Mucosa of stomach (tissue), 1 donor: ENCODE measurements at regions not wholly inside any gene's neighbourhood (a gene's known extent, or its start where the extent isn't known, plus 50 kb on each side); places are given as distances from the start of the nearest gene placed in this dataset.

ENCODE experiments used
- H3K27me3 ChIP-seq: one replicate; pipeline ENCODE4 v1.7.0; 2013; ENCODE audit warnings: mild to moderate bottlenecking, low read length; ENCODE audit not compliant: control insufficient read depth, insufficient read depth
- H3K36me3 ChIP-seq: one replicate; pipeline ENCODE4 v1.7.0; 2013; ENCODE audit warnings: low read length; ENCODE audit not compliant: control insufficient read depth, insufficient read depth
- H3K4me1 ChIP-seq: one replicate; pipeline ENCODE4 v1.7.0; 2013; ENCODE audit warnings: mild to moderate bottlenecking, low read length; ENCODE audit not compliant: control insufficient read depth, insufficient read depth
- H3K4me3 ChIP-seq: one replicate; pipeline ENCODE4 v1.7.0; 2013; ENCODE audit warnings: low read length
- H3K9ac ChIP-seq: one replicate; pipeline ENCODE4 v1.7.0; 2013; ENCODE audit warnings: mild to moderate bottlenecking, low read length, moderate library complexity
- H3K9me3 ChIP-seq: one replicate; pipeline ENCODE4 v1.7.0; 2013; ENCODE audit warnings: mild to moderate bottlenecking, low read length, moderate library complexity; ENCODE audit not compliant: control insufficient read depth
- donor health status: Pancreatic carcinoma.

DNA sequence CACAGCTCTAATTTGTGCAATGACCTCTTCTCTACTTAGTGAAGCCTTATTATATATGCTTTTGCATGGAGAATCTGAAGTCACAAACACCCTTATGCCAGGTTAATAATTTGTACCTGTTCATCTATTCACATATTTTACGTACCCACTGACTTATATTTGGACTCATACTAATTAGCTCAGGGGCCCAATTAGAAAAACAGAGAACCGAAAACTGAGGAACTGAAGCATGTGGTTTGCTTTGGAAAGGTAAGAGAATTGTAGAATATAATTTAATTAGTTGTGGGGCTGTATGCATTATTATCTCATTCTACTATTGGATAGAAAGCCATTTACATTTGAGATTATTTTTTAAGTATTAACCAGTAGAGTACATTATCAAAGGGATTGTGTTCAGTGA is 805.9 kb upstream of the CITED2 start:
- H3K27me3 ChIP-seq = no peaks in the 10 kb centered on the region
- H3K4me3 ChIP-seq = no peak overlapping the region
- H3K9me3 ChIP-seq = no peaks in the 10 kb centered on the region
- no peaks in the 10 kb centered on the region for H3K36me3 ChIP-seq
- no peaks in the 10 kb centered on the region for H3K4me1 ChIP-seq
- no peak overlapping the region for H3K9ac ChIP-seq

DNA sequence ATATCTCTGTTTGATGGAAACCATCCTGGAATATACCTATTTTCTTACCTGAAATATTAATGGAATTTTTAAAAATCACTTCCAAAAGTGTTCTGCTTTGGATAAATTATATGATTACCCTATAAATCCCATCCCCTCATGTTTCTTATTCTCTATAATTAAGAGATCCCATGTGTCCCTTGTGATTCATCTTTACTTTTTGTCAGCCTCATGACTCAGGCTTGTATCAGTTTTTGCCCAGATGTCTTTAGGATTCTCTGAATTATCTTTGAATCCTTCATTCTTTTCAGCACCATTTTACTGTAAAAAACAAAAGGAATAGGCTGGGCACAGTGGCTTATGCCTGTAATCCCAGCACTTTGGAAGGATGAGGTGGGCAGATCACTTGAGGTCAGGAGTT is 804.5 kb upstream of the CITED2 start:
- no peaks in the 10 kb centered on the region for H3K9me3 ChIP-seq
- H3K36me3 ChIP-seq = no peaks in the 10 kb centered on the region
- no peak overlapping the region for H3K4me3 ChIP-seq
- H3K27me3 ChIP-seq = no peaks in the 10 kb centered on the region
- H3K4me1 ChIP-seq = no peaks in the 10 kb centered on the region
- no peak overlapping the region for H3K9ac ChIP-seq

DNA sequence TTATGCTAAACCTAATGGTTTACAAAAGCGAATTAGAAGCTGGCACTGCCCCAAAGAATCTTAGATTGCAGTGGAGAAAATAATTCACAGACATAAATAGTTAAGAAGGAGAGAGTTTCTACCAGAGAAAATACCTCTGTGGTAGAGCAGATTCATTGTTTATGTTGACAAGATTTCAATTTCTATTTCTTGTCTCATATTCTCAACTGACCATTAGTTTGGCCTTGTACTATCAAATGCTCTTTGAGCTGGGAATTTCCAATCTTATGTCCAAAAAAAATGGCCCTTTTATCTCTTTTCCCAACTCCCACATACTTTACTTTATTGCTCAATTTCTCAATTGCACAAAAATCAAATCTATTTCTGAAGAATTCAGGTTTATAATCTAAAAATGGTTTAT is 804.1 kb upstream of the CITED2 start:
- Histone ChIP-seq H3K36me3 (no peaks in the 10 kb centered on the region), H3K27me3 (no peaks in the 10 kb centered on the region), H3K4me1 (no peaks in the 10 kb centered on the region)

DNA sequence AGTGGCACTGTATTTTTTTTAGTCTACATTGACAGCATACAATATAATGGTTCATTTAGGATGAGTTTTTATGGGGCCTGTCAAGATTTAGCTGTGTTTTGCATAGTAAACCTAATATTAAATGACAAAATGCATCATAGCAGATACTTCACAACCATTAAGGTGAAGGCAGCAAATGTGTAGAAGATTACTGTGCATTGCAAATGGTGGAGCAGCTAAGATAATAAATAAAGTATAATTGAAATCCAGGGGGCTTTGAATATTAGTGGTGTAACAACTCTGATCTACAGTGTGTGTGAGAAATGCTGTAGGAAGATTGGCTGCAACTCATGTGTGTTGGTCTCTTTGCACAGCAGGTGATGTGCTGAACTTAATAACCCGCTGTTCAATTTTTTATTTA is 801.9 kb upstream of the CITED2 start:
- H3K4me3 ChIP-seq = no peak overlapping the region
- H3K27me3 ChIP-seq = no peaks in the 10 kb centered on the region
- no peaks in the 10 kb centered on the region for H3K4me1 ChIP-seq
- H3K36me3 ChIP-seq = no peaks in the 10 kb centered on the region
- H3K9me3 ChIP-seq = no peaks in the 10 kb centered on the region
- H3K9ac ChIP-seq = no peak overlapping the region

More for the DNA sequence above, 804.1 kb upstream of the CITED2 start:
- no peak overlapping the region for H3K9ac ChIP-seq
- H3K4me3 ChIP-seq = no peak overlapping the region
- no peaks in the 10 kb centered on the region for H3K9me3 ChIP-seq

DNA sequence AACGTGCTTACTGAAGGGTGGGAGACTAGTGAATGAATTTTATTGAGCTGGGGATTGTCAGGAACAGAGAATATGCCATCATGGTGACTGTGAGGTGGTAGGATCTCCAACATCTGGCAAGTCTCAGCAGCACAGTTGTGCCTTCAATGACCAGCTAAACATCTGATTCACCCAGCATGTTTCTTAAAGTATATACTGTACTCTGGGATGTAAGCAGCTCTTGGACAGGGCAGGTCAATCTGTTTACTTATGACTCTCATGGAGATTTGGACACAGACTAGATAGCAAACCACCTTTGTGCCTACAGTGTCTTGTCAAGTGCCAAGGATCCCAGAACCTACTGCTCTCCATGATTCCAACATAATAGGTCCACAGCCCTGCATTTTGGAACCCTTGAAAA is 801.0 kb upstream of the CITED2 start:
- no peak overlapping the region for H3K9ac ChIP-seq
- H3K9me3 ChIP-seq = no peaks in the 10 kb centered on the region
- no peaks in the 10 kb centered on the region for H3K36me3 ChIP-seq
- H3K4me1 ChIP-seq = no peaks in the 10 kb centered on the region
- H3K27me3 ChIP-seq = no peaks in the 10 kb centered on the region
- no peak overlapping the region for H3K4me3 ChIP-seq

DNA sequence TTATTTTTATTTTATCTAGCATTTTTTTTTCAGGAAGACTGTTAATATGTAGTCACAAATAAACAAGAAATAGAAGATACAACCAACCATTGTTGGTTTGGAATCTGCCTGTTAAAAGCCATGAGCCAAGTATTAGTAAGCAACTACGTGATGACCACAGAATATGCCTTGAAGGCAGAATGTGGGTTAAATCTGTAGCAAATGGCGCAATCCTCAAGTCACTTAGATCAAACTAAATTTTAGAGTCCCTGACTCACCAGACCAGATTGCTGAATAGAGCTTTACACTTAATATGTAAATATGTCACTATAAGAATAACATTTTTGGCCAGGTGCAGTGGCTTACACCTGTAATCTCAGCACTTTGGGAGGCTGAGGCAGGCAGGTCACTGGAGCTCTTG is 800.1 kb upstream of the CITED2 start:
- Histone ChIP-seq H3K27me3 (no peaks in the 10 kb centered on the region), H3K9me3 (no peaks in the 10 kb centered on the region), H3K4me1 (no peaks in the 10 kb centered on the region), H3K4me3 (no peak overlapping the region), H3K9ac (no peak overlapping the region), H3K36me3 (no peaks in the 10 kb centered on the region)

DNA sequence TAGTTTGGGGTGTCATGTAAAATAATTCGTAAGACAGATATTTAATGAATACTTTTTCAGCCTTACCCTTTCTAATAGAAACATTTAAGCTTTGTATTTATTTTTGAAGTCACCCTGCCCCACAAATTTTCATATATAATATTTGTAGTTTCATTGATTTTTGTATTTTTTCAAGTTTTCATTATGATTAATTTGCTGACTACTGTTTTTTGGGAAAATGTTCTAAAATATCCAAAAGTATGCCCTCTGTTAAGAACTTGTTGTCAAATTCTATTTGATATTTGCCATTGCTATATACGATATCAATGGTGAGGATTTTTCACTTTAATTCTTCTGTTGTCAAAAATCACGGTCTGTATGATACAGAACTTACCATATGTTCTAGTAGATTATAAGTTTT is 793.9 kb upstream of the CITED2 start:
- Histone ChIP-seq H3K4me3 (no peak overlapping the region), H3K9ac (no peak overlapping the region), H3K36me3 (no peaks in the 10 kb centered on the region), H3K4me1 (no peaks in the 10 kb centered on the region), H3K27me3 (no peaks in the 10 kb centered on the region), H3K9me3 (no peaks in the 10 kb centered on the region)

DNA sequence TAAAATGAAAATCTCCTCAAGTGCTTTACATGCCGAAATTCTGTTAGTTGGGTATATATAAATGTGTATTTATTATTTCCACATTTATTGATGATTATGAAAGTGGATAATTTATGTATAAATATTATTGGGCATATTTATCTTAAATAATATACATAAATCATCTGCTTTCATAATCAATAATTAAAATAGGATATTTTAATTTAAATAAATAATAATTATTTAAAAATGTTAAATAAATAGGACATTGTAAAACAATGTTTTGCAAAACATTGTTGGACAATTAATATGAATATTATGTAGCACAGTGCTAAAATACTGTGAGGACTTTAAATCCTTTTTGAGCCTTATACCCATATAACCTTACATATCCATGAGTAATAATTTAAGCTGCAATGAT is 786.5 kb upstream of the CITED2 start:
- H3K27me3 ChIP-seq = no peaks in the 10 kb centered on the region
- H3K36me3 ChIP-seq = no peaks in the 10 kb centered on the region
- no peaks in the 10 kb centered on the region for H3K9me3 ChIP-seq
- no peak overlapping the region for H3K9ac ChIP-seq
- no peaks in the 10 kb centered on the region for H3K4me1 ChIP-seq
- no peak overlapping the region for H3K4me3 ChIP-seq

DNA sequence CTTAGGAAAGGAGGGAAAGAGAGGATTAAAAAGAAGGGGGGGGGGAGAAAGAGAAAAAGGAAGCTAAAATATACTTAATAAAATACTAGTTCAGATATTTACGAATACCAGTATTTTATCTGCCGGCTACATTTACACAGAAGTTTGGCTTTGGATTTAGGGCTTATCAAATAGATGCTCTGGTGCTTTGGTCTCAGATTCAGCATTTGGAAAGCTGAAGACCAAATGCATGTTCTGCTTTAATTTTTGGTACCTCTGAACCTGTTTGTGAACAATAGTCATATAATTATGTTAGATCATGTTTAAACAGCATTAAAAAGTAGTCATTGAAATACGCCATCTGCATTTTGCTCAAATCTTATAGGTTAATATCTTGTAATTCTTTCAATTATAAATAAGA is 786.0 kb upstream of the CITED2 start:
- no peak overlapping the region for H3K9ac ChIP-seq
- H3K4me3 ChIP-seq = no peak overlapping the region
- H3K9me3 ChIP-seq = no peaks in the 10 kb centered on the region
- H3K36me3 ChIP-seq = no peaks in the 10 kb centered on the region
- no peaks in the 10 kb centered on the region for H3K4me1 ChIP-seq
- no peaks in the 10 kb centered on the region for H3K27me3 ChIP-seq

DNA sequence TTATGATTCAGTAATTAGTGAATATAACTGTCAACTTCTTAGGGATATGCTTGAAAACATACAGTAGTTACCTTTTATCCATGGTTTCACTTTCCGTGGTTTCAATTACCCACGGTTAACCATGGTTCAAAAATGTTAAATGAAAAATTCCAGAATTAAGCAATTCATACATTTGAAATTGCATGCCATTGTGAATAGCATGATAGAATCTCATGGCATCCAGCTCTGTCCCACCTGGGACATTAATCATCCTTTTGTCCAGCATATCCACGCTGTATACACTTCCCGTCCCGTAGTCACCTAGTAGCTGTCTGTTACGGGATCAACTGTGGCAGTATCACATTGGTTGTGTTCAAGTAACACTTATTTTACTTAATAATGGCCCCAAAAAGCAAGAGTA is 781.7 kb upstream of the CITED2 start:
- Histone ChIP-seq H3K9me3 (no peaks in the 10 kb centered on the region), H3K4me3 (no peak overlapping the region), H3K9ac (no peak overlapping the region), H3K27me3 (no peaks in the 10 kb centered on the region), H3K4me1 (no peaks in the 10 kb centered on the region), H3K36me3 (no peaks in the 10 kb centered on the region)

DNA sequence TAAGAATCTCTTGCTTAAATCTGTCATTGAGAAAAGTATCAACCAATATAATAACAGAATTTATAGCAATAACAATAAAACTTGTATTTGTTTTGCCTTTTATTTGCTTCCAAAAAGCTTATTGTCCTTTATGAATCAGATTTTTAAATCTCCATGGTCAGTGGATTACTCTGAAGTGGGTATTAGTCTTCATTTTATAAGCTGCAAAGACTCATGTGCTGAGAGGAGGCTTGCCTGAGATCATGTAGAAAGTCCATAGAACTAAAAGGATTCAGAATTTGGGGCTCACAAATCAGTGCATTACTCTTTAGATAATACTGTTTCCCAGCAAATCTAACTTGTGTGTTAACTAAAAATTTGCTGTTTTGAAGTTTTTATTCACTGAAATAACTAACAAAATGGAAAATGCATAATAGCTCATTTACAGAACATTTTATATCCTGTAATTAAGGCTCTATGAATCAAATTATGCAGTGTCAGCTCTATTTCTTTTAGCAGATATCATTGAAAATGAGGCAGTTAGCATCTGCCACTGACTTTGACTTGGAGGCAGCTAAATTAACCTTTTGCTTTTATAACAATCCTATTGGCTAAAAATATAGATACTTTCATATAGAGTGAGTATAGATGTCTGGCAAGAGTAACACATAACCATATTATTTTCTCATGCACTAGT is 781.1 kb upstream of the CITED2 start:
- H3K36me3 ChIP-seq = no peaks in the 10 kb centered on the region
- no peaks in the 10 kb centered on the region for H3K9me3 ChIP-seq
- no peak overlapping the region for H3K4me3 ChIP-seq

DNA sequence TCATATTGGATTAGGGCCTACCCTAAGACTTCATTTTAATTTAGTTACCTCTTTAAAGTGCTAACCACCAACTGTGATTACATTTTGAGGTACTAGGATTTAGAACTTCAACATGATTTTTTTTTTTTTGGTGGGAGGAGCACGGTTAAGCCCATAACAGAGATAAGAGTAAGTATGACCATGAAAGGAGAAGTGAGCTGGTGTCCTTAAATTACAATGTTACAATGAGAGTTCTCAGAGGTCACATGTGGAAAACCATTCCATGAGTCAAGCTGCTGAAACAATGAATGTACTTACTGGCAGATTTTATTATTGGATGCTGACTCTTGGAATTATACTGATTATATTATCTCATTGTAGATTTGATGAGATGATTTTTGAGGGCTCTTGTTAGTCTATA is 779.3 kb upstream of the CITED2 start:
- H3K9ac ChIP-seq = no peak overlapping the region
- H3K4me3 ChIP-seq = no peak overlapping the region
- no peaks in the 10 kb centered on the region for H3K4me1 ChIP-seq
- H3K27me3 ChIP-seq = no peaks in the 10 kb centered on the region
- H3K9me3 ChIP-seq = no peaks in the 10 kb centered on the region
- no peaks in the 10 kb centered on the region for H3K36me3 ChIP-seq

More for the DNA sequence above, 781.1 kb upstream of the CITED2 start:
- Histone ChIP-seq H3K9ac (no peak overlapping the region), H3K27me3 (no peaks in the 10 kb centered on the region), H3K4me1 (no peaks in the 10 kb centered on the region)
